ENCODE measurements at regions not wholly inside any gene's neighbourhood (a gene's known extent, or its start where the extent isn't known, plus 50 kb on each side); places are given as distances from the start of the nearest gene placed in this dataset.
"Not testable (repeated sequence)": the region's sequence is repeated elsewhere in the genome, so short reads cannot be mapped to it uniquely, and the experiment has no call there.

- not testable (repeated sequence) for TF ChIP-seq POLR2AphosphoS5, CTCF (IDR thresholded peaks at IDR 0.05)
These were observed 89.5 kb upstream of the SPDYE9 start for GRCh38 chr7:73175322-73175721.

Data from suprapubic skin (tissue), 3 donors.